ENCODE measurements at regions not wholly inside any gene's neighbourhood (a gene's known extent, or its start where the extent isn't known, plus 50 kb on each side); places are given as distances from the start of the nearest gene placed in this dataset.

DNA sequence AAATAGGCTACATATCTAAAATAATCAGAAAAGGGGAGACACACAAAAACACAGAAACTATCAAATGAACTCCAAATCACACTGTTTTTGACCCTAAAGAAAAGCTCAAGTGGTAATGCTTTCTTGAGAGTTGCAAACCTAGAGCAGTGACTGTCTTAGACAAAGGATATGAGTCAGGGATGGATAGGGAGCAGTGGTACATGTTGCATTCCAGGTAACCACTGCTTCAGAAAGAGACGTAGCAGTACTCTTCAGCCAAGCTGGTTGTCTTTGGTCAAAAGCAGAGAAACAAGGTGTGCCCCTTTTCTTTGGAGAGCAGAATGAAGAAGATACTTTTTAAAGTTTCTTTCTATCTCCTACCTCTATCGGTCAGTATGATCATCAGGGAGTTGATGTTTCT is 1003.6 kb downstream of the CDH9 start:
- TF ChIP-seq, protein P1, sequence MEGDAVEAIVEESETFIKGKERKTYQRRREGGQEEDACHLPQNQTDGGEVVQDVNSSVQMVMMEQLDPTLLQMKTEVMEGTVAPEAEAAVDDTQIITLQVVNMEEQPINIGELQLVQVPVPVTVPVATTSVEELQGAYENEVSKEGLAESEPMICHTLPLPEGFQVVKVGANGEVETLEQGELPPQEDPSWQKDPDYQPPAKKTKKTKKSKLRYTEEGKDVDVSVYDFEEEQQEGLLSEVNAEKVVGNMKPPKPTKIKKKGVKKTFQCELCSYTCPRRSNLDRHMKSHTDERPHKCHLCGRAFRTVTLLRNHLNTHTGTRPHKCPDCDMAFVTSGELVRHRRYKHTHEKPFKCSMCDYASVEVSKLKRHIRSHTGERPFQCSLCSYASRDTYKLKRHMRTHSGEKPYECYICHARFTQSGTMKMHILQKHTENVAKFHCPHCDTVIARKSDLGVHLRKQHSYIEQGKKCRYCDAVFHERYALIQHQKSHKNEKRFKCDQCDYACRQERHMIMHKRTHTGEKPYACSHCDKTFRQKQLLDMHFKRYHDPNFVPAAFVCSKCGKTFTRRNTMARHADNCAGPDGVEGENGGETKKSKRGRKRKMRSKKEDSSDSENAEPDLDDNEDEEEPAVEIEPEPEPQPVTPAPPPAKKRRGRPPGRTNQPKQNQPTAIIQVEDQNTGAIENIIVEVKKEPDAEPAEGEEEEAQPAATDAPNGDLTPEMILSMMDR (IDR thresholded peaks at IDR 0.05): no peak
- TF ChIP-seq POLR2A (IDR thresholded peaks at IDR 0.05): no peak

Measured in heart left ventricle (tissue), 13 donors.